ENCODE measurements at regions not wholly inside any gene's neighbourhood (a gene's known extent, or its start where the extent isn't known, plus 50 kb on each side); places are given as distances from the start of the nearest gene placed in this dataset.

GRCh38 chr12:3944620-3945019, 71.4 kb upstream of the PARP11 start:
- Mint-ChIP-seq H3K9me3 (ENCODE audit: low read depth) (peaks cover 2% of the 10 kb centered on the region), H3K27ac (no peak overlapping the region), H3K4me1 (peaks cover 13% of the 10 kb centered on the region), H3K4me3 (no peak overlapping the region), H3K36me3 (peaks cover 2% of the 10 kb centered on the region), H3K27me3 (peaks cover 13% of the 10 kb centered on the region)
- DNase-seq: no peak
- ATAC-seq: no peak
- CTCF ChIA-PET: interaction anchor here (1.5 kb wide), 1 partner anchor 332 kb away, joined by 3 read pairs; no protein-coding TSS in a partner anchor

GRCh38 chr12:3938042-3938544, 64.9 kb upstream of the PARP11 start:
- ATAC-seq: no peak
- H3K27ac Mint-ChIP-seq: no peak overlapping the region

GRCh38 chr12:3935078-3935477, 61.9 kb upstream of the PARP11 start:
- DNase-seq (no peak), ATAC-seq (no peak)
- H3K4me3 Mint-ChIP-seq: peak overlapping the region; percentile 52
- no peaks in the 10 kb centered on the region for H3K36me3 Mint-ChIP-seq
- H3K27me3 Mint-ChIP-seq: peaks cover 14% of the 10 kb centered on the region
- peaks cover 12% of the 10 kb centered on the region for H3K4me1 Mint-ChIP-seq
- no peak overlapping the region for H3K27ac Mint-ChIP-seq
- no peaks in the 10 kb centered on the region for H3K9me3 Mint-ChIP-seq (ENCODE audit: low read depth)
- CTCF ChIA-PET: interaction anchor here (2.2 kb wide), 1 partner anchor 28 kb away, joined by 7 read pairs; no protein-coding TSS in a partner anchor

More at GRCh38 chr12:3938042-3938544, 64.9 kb upstream of the PARP11 start:
- no peaks in the 10 kb centered on the region for H3K36me3 Mint-ChIP-seq
- peaks cover 5% of the 10 kb centered on the region for H3K27me3 Mint-ChIP-seq
- CTCF ChIA-PET: interaction anchor here (1.7 kb wide), 1 partner anchor 26 kb away, joined by 5 read pairs; no protein-coding TSS in a partner anchor
- H3K4me1 Mint-ChIP-seq: peaks cover 11% of the 10 kb centered on the region
- DNase-seq: no peak
- H3K9me3 Mint-ChIP-seq (ENCODE audit: low read depth): no peaks in the 10 kb centered on the region
- no peak overlapping the region for H3K4me3 Mint-ChIP-seq

GRCh38 chr12:3933819-3934192, 60.6 kb upstream of the PARP11 start:
- Mint-ChIP-seq H3K4me1 (peaks cover 12% of the 10 kb centered on the region), H3K9me3 (ENCODE audit: low read depth) (no peaks in the 10 kb centered on the region), H3K27ac (no peak overlapping the region), H3K4me3 (no peak overlapping the region), H3K27me3 (peaks cover 23% of the 10 kb centered on the region), H3K36me3 (no peaks in the 10 kb centered on the region)
- CTCF ChIA-PET: interaction anchor here (2.2 kb wide), 1 partner anchor 29 kb away, joined by 7 read pairs; no protein-coding TSS in a partner anchor
- DNase-seq: no peak
- ATAC-seq: no peak

- peaks cover 12% of the 10 kb centered on the region for H3K4me1 Mint-ChIP-seq
- peaks cover 29% of the 10 kb centered on the region for H3K27me3 Mint-ChIP-seq
- H3K9me3 Mint-ChIP-seq (ENCODE audit: low read depth): no peaks in the 10 kb centered on the region
- CTCF ChIA-PET: interaction anchor here (2.2 kb wide), 1 partner anchor 29 kb away, joined by 7 read pairs; no protein-coding TSS in a partner anchor
- H3K36me3 Mint-ChIP-seq: no peaks in the 10 kb centered on the region
- ATAC-seq: no peak
- no peak overlapping the region for H3K27ac Mint-ChIP-seq
- no peak overlapping the region for H3K4me3 Mint-ChIP-seq
- DNase-seq: no peak
Measured at GRCh38 chr12:3933074-3933818, 60.0 kb upstream of the PARP11 start.

- peaks cover 12% of the 10 kb centered on the region for H3K4me1 Mint-ChIP-seq
- no peak overlapping the region for H3K4me3 Mint-ChIP-seq
- H3K9me3 Mint-ChIP-seq (ENCODE audit: low read depth): no peaks in the 10 kb centered on the region
- no peaks in the 10 kb centered on the region for H3K36me3 Mint-ChIP-seq
- no peak overlapping the region for H3K27ac Mint-ChIP-seq
- H3K27me3 Mint-ChIP-seq: peaks cover 30% of the 10 kb centered on the region
- no peak for ATAC-seq
- CTCF ChIA-PET: interaction anchor here (0.6 kb wide), 1 partner anchor 62 kb away, joined by 3 read pairs; no protein-coding TSS in a partner anchor
- DNase-seq: no peak
Measured at GRCh38 chr12:3931776-3932175, 58.6 kb upstream of the PARP11 start.

- DNase-seq (no peak), ATAC-seq (no peak)
- H3K36me3 Mint-ChIP-seq: no peaks in the 10 kb centered on the region
- no peak overlapping the region for H3K27ac Mint-ChIP-seq
- peaks cover 30% of the 10 kb centered on the region for H3K27me3 Mint-ChIP-seq
- no peak overlapping the region for H3K4me3 Mint-ChIP-seq
- H3K9me3 Mint-ChIP-seq (ENCODE audit: low read depth): no peaks in the 10 kb centered on the region
- peaks cover 12% of the 10 kb centered on the region for H3K4me1 Mint-ChIP-seq
- CTCF ChIA-PET: no interaction called here
Measured at GRCh38 chr12:3931206-3931605, 58.0 kb upstream of the PARP11 start.

GRCh38 chr12:3929875-3930615, 56.8 kb upstream of the PARP11 start:
- ATAC-seq (no peak), DNase-seq (no peak)
- no peaks in the 10 kb centered on the region for H3K36me3 Mint-ChIP-seq
- H3K27me3 Mint-ChIP-seq: peaks cover 30% of the 10 kb centered on the region
- no peak overlapping the region for H3K4me3 Mint-ChIP-seq
- CTCF ChIA-PET: no interaction called here
- H3K4me1 Mint-ChIP-seq: peaks cover 10% of the 10 kb centered on the region
- no peak overlapping the region for H3K27ac Mint-ChIP-seq
- no peaks in the 10 kb centered on the region for H3K9me3 Mint-ChIP-seq (ENCODE audit: low read depth)

- ATAC-seq (no peak), DNase-seq (no peak)
- Mint-ChIP-seq H3K27me3 (peaks cover 26% of the 10 kb centered on the region), H3K27ac (no peak overlapping the region), H3K4me1 (peaks cover 2% of the 10 kb centered on the region), H3K9me3 (ENCODE audit: low read depth) (no peaks in the 10 kb centered on the region), H3K36me3 (no peaks in the 10 kb centered on the region), H3K4me3 (no peak overlapping the region)
- CTCF ChIA-PET: no interaction called here
Measured at GRCh38 chr12:3928538-3929184, 55.5 kb upstream of the PARP11 start.

GRCh38 chr12:3925621-3926020, 52.4 kb upstream of the PARP11 start:
- Mint-ChIP-seq H3K36me3 (no peaks in the 10 kb centered on the region), H3K9me3 (ENCODE audit: low read depth) (no peaks in the 10 kb centered on the region), H3K4me3 (no peak overlapping the region), H3K4me1 (no peaks in the 10 kb centered on the region), H3K27ac (no peak overlapping the region), H3K27me3 (peaks cover 30% of the 10 kb centered on the region)
- DNase-seq (no peak), ATAC-seq (no peak)
- CTCF ChIA-PET: no interaction called here

- no peaks in the 10 kb centered on the region for H3K9me3 Mint-ChIP-seq (ENCODE audit: low read depth)
- H3K4me3 Mint-ChIP-seq: no peak overlapping the region
- no peaks in the 10 kb centered on the region for H3K4me1 Mint-ChIP-seq
- peaks cover 26% of the 10 kb centered on the region for H3K27me3 Mint-ChIP-seq
- CTCF ChIA-PET: no interaction called here
- ATAC-seq (no peak), DNase-seq (no peak)
- H3K27ac Mint-ChIP-seq: no peak overlapping the region
- no peaks in the 10 kb centered on the region for H3K36me3 Mint-ChIP-seq
Measured at GRCh38 chr12:3924761-3925160, 51.6 kb upstream of the PARP11 start.

- CTCF ChIA-PET: no interaction called here
- no peaks in the 10 kb centered on the region for H3K4me1 Mint-ChIP-seq
- DNase-seq (no peak), ATAC-seq (no peak)
- no peaks in the 10 kb centered on the region for H3K36me3 Mint-ChIP-seq
- H3K27ac Mint-ChIP-seq: no peak overlapping the region
- H3K9me3 Mint-ChIP-seq (ENCODE audit: low read depth): no peaks in the 10 kb centered on the region
- no peak overlapping the region for H3K4me3 Mint-ChIP-seq
- peaks cover 11% of the 10 kb centered on the region for H3K27me3 Mint-ChIP-seq
Measured at GRCh38 chr12:3923021-3923420, 49.8 kb upstream of the PARP11 start.

Measured in activated CD8-positive, alpha-beta memory T cell treated with anti-CD3 and anti-CD28 coated beads, Interleukin-2, amount 10 ng/mL, durations not matched to agents 7 days and 5 days (primary cell).